Body of pancreas (tissue), 4 donors: ENCODE measurements at regions not wholly inside any gene's neighbourhood (a gene's known extent, or its start where the extent isn't known, plus 50 kb on each side); places are given as distances from the start of the nearest gene placed in this dataset.

Experiments used
- ATAC-seq: fragments of 150-250 bp; one replicate; pipeline ENCODE4 v1.9.1; 2016
- DNase-seq, 4 donors: peaks; one replicate each; pipeline ENCODE4 v3.0.0-alpha.2; 2019
- H3K27ac ChIP-seq, 4 donors: fragments of 200-600 bp; sonication (generic); 1 replicate in 3 of 4; 2 replicates in 1 of 4; pipeline versions ENCODE4 v1.5.1 to v1.6.1; 2016 to 2019; ENCODE audit warnings: mild to moderate bottlenecking in 1 of 4, mixed read lengths in 1 of 4, moderate library complexity in 1 of 4
- H3K27me3 ChIP-seq, 2 donors: fragments of 200-600 bp; sonication (generic); one replicate each; pipeline ENCODE4 v1.6.0; 2016; ENCODE audit warnings: mild to moderate bottlenecking in 1 of 2
- H3K36me3 ChIP-seq, 2 donors: fragments of 200-600 bp; sonication (generic); replicated peaks in 1 of 2; 2 replicates each; pipeline ENCODE4 v1.5.1; 2016; ENCODE audit warnings: low read depth in 2 of 2; ENCODE audit not compliant: insufficient read depth in 1 of 2
- H3K4me1 ChIP-seq: fragments of 200-600 bp; sonication (generic); one replicate; pipeline ENCODE4 v1.6.0; 2016
- H3K4me3 ChIP-seq, 2 donors: fragments of 200-600 bp; sonication (generic); 1 replicate in 1 of 2; 2 replicates in 1 of 2; pipeline ENCODE4 v1.5.1; 2016 to 2019
- H3K9me3 ChIP-seq, 3 donors: fragments of 200-600 bp; sonication (generic); 1 replicate in 2 of 3; 2 replicates in 1 of 3; pipeline ENCODE4 v1.5.1; 2016
- CTCF ChIP-seq, 7 experiments: fragments of 450-650 bp in 4 of 7; fragments of 200-600 bp in 3 of 7; sonication (generic) in 3 of 7; IDR thresholded peaks; one replicate each; pipeline ENCODE4 v1.5.1; 2016 to 2019; ENCODE audit warnings: antibody characterized with exemption in 7 of 7
- POLR2A ChIP-seq, 3 donors: fragments of 450-650 bp; IDR thresholded peaks; one replicate each; pipeline ENCODE4 v1.6.1; 2016; ENCODE audit warnings: antibody characterized with exemption in 3 of 3, mild to moderate bottlenecking in 2 of 3
- WGBS, 2 donors: methylation state at CpG; one replicate each; pipeline ENCODE4 v1.1.5; 2017; 5-methylcytosine and 5-hydroxymethylcytosine counted together
- intact Hi-C: fragments of 100-400 bp; cut with DNase I; formaldehyde crosslinking; loops from one replicate; pipeline ENCODE4 v1.15.1; 2023

GRCh38 chr3:148255981-148256969 is 441.4 kb upstream of the AGTR1 start:
- Histone ChIP-seq H3K36me3 (no peaks in the 10 kb centered on the region), H3K4me3 (no peak overlapping the region), H3K9me3 (no peaks in the 10 kb centered on the region), H3K27me3 (no peaks in the 10 kb centered on the region), H3K27ac (no peak overlapping the region), H3K4me1 (peaks cover 16% of the 10 kb centered on the region)
- 42 to 73% methylated on average over 6 of the region's 6 CpGs for WGBS, 2 donors
- intact Hi-C loops, result no loop called here
- ATAC-seq (no peak), DNase-seq (no peak)
- TF ChIP-seq CTCF (IDR thresholded peaks at IDR 0.05), result no peak
- no peak for TF ChIP-seq POLR2A (IDR thresholded peaks at IDR 0.05)

GRCh38 chr3:148262980-148263379 is 434.7 kb upstream of the AGTR1 start:
- no peak overlapping the region for H3K4me3 ChIP-seq

GRCh38 chr3:148265841-148266240 is 431.9 kb upstream of the AGTR1 start:
- intact Hi-C loops, result no loop called here
- Histone ChIP-seq H3K4me3 (no peak overlapping the region), H3K27ac (no peak overlapping the region), H3K4me1 (no peaks in the 10 kb centered on the region), H3K36me3 (no peaks in the 10 kb centered on the region), H3K27me3 (no peaks in the 10 kb centered on the region), H3K9me3 (no peaks in the 10 kb centered on the region)
- ATAC-seq, result no peak
- DNase-seq, result no peak
- WGBS, 2 donors, result 38 to 48% methylated on average over 3 of the region's 3 CpGs
- TF ChIP-seq CTCF (IDR thresholded peaks at IDR 0.05), result no peak
- no peak for TF ChIP-seq POLR2A (IDR thresholded peaks at IDR 0.05)

More at GRCh38 chr3:148262980-148263379, 434.7 kb upstream of the AGTR1 start:
- DNase-seq (no peak), ATAC-seq (no peak)
- Histone ChIP-seq H3K27me3 (no peaks in the 10 kb centered on the region), H3K36me3 (no peaks in the 10 kb centered on the region), H3K9me3 (no peaks in the 10 kb centered on the region), H3K27ac (no peak overlapping the region), H3K4me1 (no peaks in the 10 kb centered on the region)
- intact Hi-C loops, result no loop called here
- no peak for TF ChIP-seq CTCF (IDR thresholded peaks at IDR 0.05)

- Histone ChIP-seq H3K4me3 (no peak overlapping the region), H3K27me3 (no peaks in the 10 kb centered on the region), H3K4me1 (no peaks in the 10 kb centered on the region), H3K27ac (no peak overlapping the region), H3K9me3 (no peaks in the 10 kb centered on the region), H3K36me3 (no peaks in the 10 kb centered on the region)
- 93 to 100% methylated on average over 2 of the region's 2 CpGs for WGBS, 2 donors
- ATAC-seq (no peak), DNase-seq (no peak)
- intact Hi-C loops, result no loop called here
- TF ChIP-seq POLR2A (IDR thresholded peaks at IDR 0.05) (no peak), CTCF (IDR thresholded peaks at IDR 0.05) (no peak)
These were observed 431.4 kb upstream of the AGTR1 start for GRCh38 chr3:148266341-148266740.

- H3K4me1 ChIP-seq, result no peaks in the 10 kb centered on the region
- no peak for DNase-seq
- no peak for ATAC-seq
- H3K9me3 ChIP-seq, result no peaks in the 10 kb centered on the region
- intact Hi-C loops, result no loop called here
- H3K36me3 ChIP-seq, result no peaks in the 10 kb centered on the region
- no peak overlapping the region for H3K27ac ChIP-seq
- H3K4me3 ChIP-seq, result no peak overlapping the region
- H3K27me3 ChIP-seq, result no peaks in the 10 kb centered on the region
- no peak for TF ChIP-seq POLR2A (IDR thresholded peaks at IDR 0.05)
- TF ChIP-seq CTCF (IDR thresholded peaks at IDR 0.05), result no peak
These were observed 427.9 kb upstream of the AGTR1 start for GRCh38 chr3:148269816-148270215.
